ENCODE measurements at regions not wholly inside any gene's neighbourhood (a gene's known extent, or its start where the extent isn't known, plus 50 kb on each side); places are given as distances from the start of the nearest gene placed in this dataset.

GRCh38 chr10:51004776-51005175 lies 69.5 kb upstream of the PRKG1 start:
- ATAC-seq = no peak

GRCh38 chr10:51005551-51005950 lies 68.7 kb upstream of the PRKG1 start:
- no peak for ATAC-seq
- TF ChIP-seq ZNF8 (CRISPR knock-in tag; IDR thresholded peaks at IDR 0.05) (no peak), CSRNP3 (CRISPR knock-in tag; IDR thresholded peaks at IDR 0.05) (no peak), TSHZ2 (CRISPR knock-in tag; IDR thresholded peaks at IDR 0.05) (no peak), ZNF565 (CRISPR knock-in tag; conservative IDR thresholded peaks at IDR 0.05; ENCODE audit: low read depth) (no peak), PATZ1 (CRISPR knock-in tag; IDR thresholded peaks at IDR 0.05; ENCODE audit: borderline replicate concordance) (no peak), SNAI2 (CRISPR knock-in tag; IDR thresholded peaks at IDR 0.05) (no peak), OSR1 (CRISPR knock-in tag; IDR thresholded peaks at IDR 0.05) (no peak), POU6F1 (CRISPR knock-in tag; IDR thresholded peaks at IDR 0.05; ENCODE audit: borderline replicate concordance, low read depth) (no peak), ZFP3 (CRISPR knock-in tag; IDR thresholded peaks at IDR 0.05) (no peak), CREB5 (CRISPR knock-in tag; IDR thresholded peaks at IDR 0.05; ENCODE audit: low read depth) (no peak), ZNF70 (CRISPR knock-in tag; IDR thresholded peaks at IDR 0.05) (no peak), ZFP30 (CRISPR knock-in tag; IDR thresholded peaks at IDR 0.05) (no peak)

More at GRCh38 chr10:51004776-51005175, 69.5 kb upstream of the PRKG1 start:
- TF ChIP-seq TSHZ2 (CRISPR knock-in tag; IDR thresholded peaks at IDR 0.05) (no peak), ESRRG (CRISPR knock-in tag; IDR thresholded peaks at IDR 0.05) (no peak), ISL1 (CRISPR knock-in tag; IDR thresholded peaks at IDR 0.05) (no peak), TOX (CRISPR knock-in tag; IDR thresholded peaks at IDR 0.05; ENCODE audit: borderline replicate concordance) (no peak), TCF4 (CRISPR knock-in tag; IDR thresholded peaks at IDR 0.05; ENCODE audit: borderline replicate concordance) (no peak), BACH2 (CRISPR knock-in tag; IDR thresholded peaks at IDR 0.05; ENCODE audit: borderline replicate concordance) (no peak), CREB5 (CRISPR knock-in tag; IDR thresholded peaks at IDR 0.05; ENCODE audit: low read depth) (no peak), RARB (CRISPR knock-in tag; IDR thresholded peaks at IDR 0.05) (no peak), ARNTL (CRISPR knock-in tag; IDR thresholded peaks at IDR 0.05; ENCODE audit: borderline replicate concordance, low read depth) (no peak), ZC3H10 (CRISPR knock-in tag; IDR thresholded peaks at IDR 0.05) (no peak), SNAI2 (CRISPR knock-in tag; IDR thresholded peaks at IDR 0.05) (no peak), GLIS3 (CRISPR knock-in tag; IDR thresholded peaks at IDR 0.05) (no peak), CSRNP3 (CRISPR knock-in tag; IDR thresholded peaks at IDR 0.05) (no peak), ZFP30 (CRISPR knock-in tag; IDR thresholded peaks at IDR 0.05) (no peak), ZNF8 (CRISPR knock-in tag; IDR thresholded peaks at IDR 0.05) (no peak), PPARA (CRISPR knock-in tag; IDR thresholded peaks at IDR 0.05; ENCODE audit: borderline replicate concordance) (no peak)

All from SK-N-SH treated with all-trans-retinoic acid at 6 μM for 48 hours (cell line).